ENCODE measurements at regions not wholly inside any gene's neighbourhood (a gene's known extent, or its start where the extent isn't known, plus 50 kb on each side); places are given as distances from the start of the nearest gene placed in this dataset.

DNA sequence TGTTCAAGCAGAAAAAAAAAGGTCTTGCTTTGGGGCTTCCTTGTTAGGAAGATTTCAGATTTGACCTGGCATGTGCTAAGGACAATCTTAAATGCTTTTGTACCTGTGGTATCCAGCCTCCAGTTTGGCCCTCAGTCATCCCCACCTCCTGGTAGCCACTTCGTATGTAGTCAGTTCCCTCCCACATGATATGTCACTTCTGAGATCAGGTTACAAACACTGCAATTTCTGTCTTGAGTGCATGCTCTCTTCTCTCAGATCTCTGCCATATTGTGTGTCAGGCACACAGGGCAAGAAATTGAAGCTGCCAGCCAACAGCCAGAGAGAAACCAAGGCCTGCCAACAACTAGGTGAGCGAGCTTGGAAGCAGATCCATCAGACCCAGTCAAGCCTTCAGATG lies 60.3 kb upstream of the STARD13 start:
- peaks cover 8 to 14% of the 10 kb centered on the region in 2 donors for H3K4me1 ChIP-seq (ENCODE audit: control insufficient read depth in 2 of 2, insufficient read depth in 2 of 2, low read length in 2 of 2)
- H4K20me1 ChIP-seq (ENCODE audit: control insufficient read depth, insufficient read depth, low read length, poor library complexity, severe bottlenecking) = no peaks in the 10 kb centered on the region
- intact Hi-C loops (cut with micrococcal nuclease) = no loop called here

DNA sequence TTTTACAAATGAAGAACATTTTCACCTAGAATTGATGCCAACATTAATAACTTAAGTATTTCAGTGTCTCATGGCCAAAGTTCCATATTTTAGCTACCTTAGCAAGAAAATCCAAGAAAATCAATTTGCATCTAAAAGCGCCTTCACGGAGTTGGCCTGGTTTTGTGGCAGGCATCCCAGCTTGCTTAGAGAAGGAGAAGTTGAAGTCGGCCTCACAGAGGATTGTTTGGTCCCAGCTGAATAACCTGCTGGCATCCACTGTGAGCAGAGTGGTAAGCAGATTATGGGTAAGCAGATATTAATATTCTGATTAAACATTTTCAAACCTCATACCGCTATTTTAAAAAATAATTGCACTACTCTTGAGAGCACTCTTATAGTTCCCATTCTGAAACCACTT lies 62.3 kb upstream of the STARD13 start:
- 94% methylated on average over 3 of the region's 4 CpGs for WGBS (ENCODE audit: insufficient coverage)
- Mint-ChIP-seq H3K27me3 (peaks cover 44% of the 10 kb centered on the region), H3K27ac (no peak overlapping the region), H3K4me3 (no peak overlapping the region), H3K4me1 (peaks cover 18% of the 10 kb centered on the region), H3K9me3 (ENCODE audit: insufficient read depth) (no peaks in the 10 kb centered on the region)
- Histone ChIP-seq H3K36me3 (replicated peaks in 1 of 2; ENCODE audit: control extremely low read depth in 1 of 2, control insufficient read depth in 1 of 2, extremely low read depth in 1 of 2, insufficient read depth in 2 of 2, low read length in 1 of 2) (no peaks in the 10 kb centered on the region), H3K9me3 (ENCODE audit: control extremely low read depth in 1 of 3, control insufficient read depth in 2 of 3, insufficient read depth in 1 of 3, low read length in 2 of 3) (peaks cover 0 to 6% (median 0%) of the 10 kb centered on the region in 3 donors), H3K79me2 (ENCODE audit: control insufficient read depth, insufficient read depth, low read length) (no peaks in the 10 kb centered on the region), H3K27ac (ENCODE audit: low read length in 2 of 2) (no peak overlapping the region), H3K4me2 (replicated peaks; ENCODE audit: low read depth, low read length, poor library complexity, severe bottlenecking) (no peak overlapping the region), H3K9ac (ENCODE audit: low read length) (no peak overlapping the region), H4K20me1 (ENCODE audit: control insufficient read depth, insufficient read depth, low read length, poor library complexity, severe bottlenecking) (no peaks in the 10 kb centered on the region), H3K4me1 (ENCODE audit: control insufficient read depth in 2 of 2, insufficient read depth in 2 of 2, low read length in 2 of 2) (peaks cover 13 to 21% of the 10 kb centered on the region in 2 donors), H2AFZ (ENCODE audit: insufficient read depth, low read depth, low read length, poor library complexity, severe bottlenecking) (no peak overlapping the region), H3K4me3 (ENCODE audit: control extremely low read depth in 1 of 5, extremely low read depth in 1 of 5, insufficient read depth in 1 of 5, low read depth in 2 of 5, low read length in 4 of 5) (no peak overlapping the region), H3K27me3 (replicated peaks in 1 of 4; ENCODE audit: control extremely low read depth in 1 of 4, control insufficient read depth in 3 of 4, insufficient read depth in 4 of 4, low read length in 3 of 4) (peaks cover 0 to 19% (median 9%) of the 10 kb centered on the region in 4 experiments)
- DNase-seq (no peak), ATAC-seq (ENCODE audit: low read depth) (no peak)
- TF ChIP-seq, protein P1, sequence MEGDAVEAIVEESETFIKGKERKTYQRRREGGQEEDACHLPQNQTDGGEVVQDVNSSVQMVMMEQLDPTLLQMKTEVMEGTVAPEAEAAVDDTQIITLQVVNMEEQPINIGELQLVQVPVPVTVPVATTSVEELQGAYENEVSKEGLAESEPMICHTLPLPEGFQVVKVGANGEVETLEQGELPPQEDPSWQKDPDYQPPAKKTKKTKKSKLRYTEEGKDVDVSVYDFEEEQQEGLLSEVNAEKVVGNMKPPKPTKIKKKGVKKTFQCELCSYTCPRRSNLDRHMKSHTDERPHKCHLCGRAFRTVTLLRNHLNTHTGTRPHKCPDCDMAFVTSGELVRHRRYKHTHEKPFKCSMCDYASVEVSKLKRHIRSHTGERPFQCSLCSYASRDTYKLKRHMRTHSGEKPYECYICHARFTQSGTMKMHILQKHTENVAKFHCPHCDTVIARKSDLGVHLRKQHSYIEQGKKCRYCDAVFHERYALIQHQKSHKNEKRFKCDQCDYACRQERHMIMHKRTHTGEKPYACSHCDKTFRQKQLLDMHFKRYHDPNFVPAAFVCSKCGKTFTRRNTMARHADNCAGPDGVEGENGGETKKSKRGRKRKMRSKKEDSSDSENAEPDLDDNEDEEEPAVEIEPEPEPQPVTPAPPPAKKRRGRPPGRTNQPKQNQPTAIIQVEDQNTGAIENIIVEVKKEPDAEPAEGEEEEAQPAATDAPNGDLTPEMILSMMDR (IDR thresholded peaks at IDR 0.05) = no peak
- TF ChIP-seq EZH2 (IDR thresholded peaks at IDR 0.05; ENCODE audit: borderline replicate concordance, insufficient read depth, low read depth, low read length, poor library complexity, severe bottlenecking) = no peak
- CTCF ChIA-PET = no interaction called here
- intact Hi-C loops (cut with micrococcal nuclease) = no loop called here
- POLR2A ChIA-PET = no interaction called here

More for the DNA sequence above, 60.3 kb upstream of the STARD13 start:
- no peak overlapping the region for H3K4me3 ChIP-seq (ENCODE audit: control extremely low read depth in 1 of 5, extremely low read depth in 1 of 5, insufficient read depth in 1 of 5, low read depth in 2 of 5, low read length in 4 of 5)
- DNase-seq (no peak), ATAC-seq (ENCODE audit: low read depth) (no peak)
- peaks cover 0 to 19% (median 7%) of the 10 kb centered on the region in 4 experiments for H3K27me3 ChIP-seq (replicated peaks in 1 of 4; ENCODE audit: control extremely low read depth in 1 of 4, control insufficient read depth in 3 of 4, insufficient read depth in 4 of 4, low read length in 3 of 4)
- H2AFZ ChIP-seq (ENCODE audit: insufficient read depth, low read depth, low read length, poor library complexity, severe bottlenecking) = no peak overlapping the region
- no peaks in the 10 kb centered on the region for H3K79me2 ChIP-seq (ENCODE audit: control insufficient read depth, insufficient read depth, low read length)
- no peak overlapping the region for H3K4me2 ChIP-seq (replicated peaks; ENCODE audit: low read depth, low read length, poor library complexity, severe bottlenecking)
- Mint-ChIP-seq H3K4me1 (peaks cover 6% of the 10 kb centered on the region), H3K27ac (no peak overlapping the region), H3K9me3 (ENCODE audit: insufficient read depth) (no peaks in the 10 kb centered on the region), H3K27me3 (peaks cover 35% of the 10 kb centered on the region), H3K4me3 (no peak overlapping the region)
- ChIA-PET POLR2A (no interaction called here), CTCF (no interaction called here)
- H3K27ac ChIP-seq (ENCODE audit: low read length in 2 of 2) = no peak overlapping the region
- no peaks in the 10 kb centered on the region for H3K36me3 ChIP-seq (replicated peaks in 1 of 2; ENCODE audit: control extremely low read depth in 1 of 2, control insufficient read depth in 1 of 2, extremely low read depth in 1 of 2, insufficient read depth in 2 of 2, low read length in 1 of 2)
- 90% methylated on average over 2 of the region's 2 CpGs for WGBS (ENCODE audit: insufficient coverage)
- peaks cover 0 to 6% (median 0%) of the 10 kb centered on the region in 3 donors for H3K9me3 ChIP-seq (ENCODE audit: control extremely low read depth in 1 of 3, control insufficient read depth in 2 of 3, insufficient read depth in 1 of 3, low read length in 2 of 3)
- H3K9ac ChIP-seq (ENCODE audit: low read length) = no peak overlapping the region
- TF ChIP-seq, protein P1 (IDR thresholded peaks at IDR 0.05) = no peak
- no peak for TF ChIP-seq EZH2 (IDR thresholded peaks at IDR 0.05; ENCODE audit: borderline replicate concordance, insufficient read depth, low read depth, low read length, poor library complexity, severe bottlenecking)

Data from B cell (primary cell).